Left lung (tissue), 4 donors: ENCODE measurements at regions not wholly inside any gene's neighbourhood (a gene's known extent, or its start where the extent isn't known, plus 50 kb on each side); places are given as distances from the start of the nearest gene placed in this dataset.

ENCODE experiments used
- ATAC-seq: fragments of 200-7000 bp; cut with Tn5 transposase; one replicate; pipeline ENCODE4 v1.9.1; 2020; ENCODE audit warnings: moderate library complexity
- DNase-seq, 4 donors: peaks; one replicate each; pipeline ENCODE4 v3.0.0-alpha.2; 2013 to 2020
- H3K27ac ChIP-seq, 2 donors: fragments of 200-600 bp; sonication (generic) in 1 of 2; one replicate each; pipeline versions ENCODE4 v1.5.0 to v1.8.0; 2020 to 2021
- H3K27me3 ChIP-seq, 2 donors: fragments of 200-600 bp; sonication (generic) in 1 of 2; one replicate each; pipeline versions ENCODE4 v1.5.0 to v1.8.0; 2020 to 2021
- H3K36me3 ChIP-seq, 2 donors: fragments of 200-600 bp; sonication (generic) in 1 of 2; one replicate each; pipeline versions ENCODE4 v1.5.0 to v1.8.0; 2020 to 2021
- H3K4me1 ChIP-seq, 2 donors: fragments of 200-600 bp; one replicate each; pipeline ENCODE4 v1.8.0; 2021
- H3K4me3 ChIP-seq, 2 donors: fragments of 200-600 bp; sonication (generic) in 1 of 2; one replicate each; pipeline versions ENCODE4 v1.5.0 to v1.8.0; 2020 to 2021; ENCODE audit warnings: mild to moderate bottlenecking in 1 of 2
- H3K9me3 ChIP-seq, 2 donors: fragments of 200-600 bp; sonication (generic) in 1 of 2; one replicate each; pipeline versions ENCODE4 v1.5.0 to v1.8.0; 2020 to 2021
- CTCF ChIP-seq, 2 donors: fragments of 200-600 bp; sonication (generic) in 1 of 2; IDR thresholded peaks; one replicate each; pipeline versions ENCODE4 v1.5.0 to v1.8.0; 2021; ENCODE audit warnings: antibody characterized with exemption in 2 of 2
- intact Hi-C, 2 donors: fragments of 100-400 bp; cut with DNase I; formaldehyde crosslinking; loops; one replicate each; pipeline versions ENCODE4 v1.11.2 to v1.14.2; 2022
- donor health status: DM: no; HTN: yes; CAD: no.
- donor health status: DM: no; HTN: no; CAD: no.

DNA sequence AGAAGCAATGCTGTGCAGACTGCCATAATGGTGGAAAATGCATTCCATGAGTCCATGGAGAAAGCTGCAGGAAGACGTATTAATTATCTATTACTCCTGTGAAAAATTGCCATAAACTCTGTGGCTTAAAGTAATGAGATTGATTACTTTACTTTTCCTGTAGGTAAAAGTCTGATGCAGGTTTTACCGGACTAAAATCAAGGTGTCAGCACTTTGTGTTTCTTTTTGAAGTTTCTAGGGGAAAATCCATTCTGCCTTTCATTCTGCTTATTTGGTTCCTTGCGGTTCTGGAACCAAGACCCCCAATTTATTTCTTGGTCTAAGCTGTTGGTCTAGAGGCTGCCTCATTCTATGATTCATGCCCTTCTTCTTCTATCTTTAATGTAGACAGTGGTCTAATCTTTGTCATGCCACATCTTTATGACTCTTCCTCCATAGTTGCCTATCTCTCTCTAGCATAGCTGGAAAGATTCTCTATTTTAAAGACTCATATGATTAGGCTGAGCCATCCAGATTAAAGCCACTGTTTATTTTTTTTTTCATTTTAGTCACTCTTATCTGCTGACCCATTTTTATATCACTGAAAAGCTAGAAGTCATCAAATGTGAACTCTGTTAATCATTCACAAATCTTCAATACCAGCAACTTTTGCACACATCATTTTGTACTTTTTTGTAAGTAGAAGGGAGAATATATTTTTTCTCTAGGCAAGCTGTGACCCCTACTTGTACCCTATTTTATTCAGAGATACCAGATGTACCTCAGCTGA is 2056.4 kb downstream of the PCDH7 start:
- Histone ChIP-seq H3K9me3 (no peaks in the 10 kb centered on the region), H3K27ac (no peak overlapping the region), H3K4me1 (no peaks in the 10 kb centered on the region), H3K27me3 (no peaks in the 10 kb centered on the region), H3K4me3 (no peak overlapping the region), H3K36me3 (no peaks in the 10 kb centered on the region)
- no peak for TF ChIP-seq CTCF (IDR thresholded peaks at IDR 0.05)
- no peak for DNase-seq
- intact Hi-C loops = no loop called here
- ATAC-seq = no peak

DNA sequence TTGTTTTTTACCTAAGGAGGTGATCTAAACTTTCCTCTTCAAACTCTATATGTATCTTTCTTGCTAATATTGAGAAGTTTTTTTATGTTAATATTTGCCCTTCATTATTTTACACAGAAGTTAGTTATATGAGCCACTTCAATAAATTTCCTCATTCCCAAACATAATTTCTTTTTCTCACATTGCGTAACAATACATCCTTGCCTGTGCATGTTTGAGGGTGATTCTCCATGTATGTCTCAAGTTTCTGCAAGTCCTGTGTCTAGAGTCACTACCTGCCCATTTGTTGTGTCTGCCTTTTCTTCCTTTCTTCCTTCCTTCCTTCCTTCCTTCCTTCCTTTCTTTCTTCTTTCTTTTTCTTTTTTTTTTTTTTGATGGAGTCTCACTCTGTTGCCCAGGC is 2057.9 kb downstream of the PCDH7 start:
- Histone ChIP-seq H3K4me1 (no peaks in the 10 kb centered on the region), H3K27me3 (no peaks in the 10 kb centered on the region), H3K4me3 (no peak overlapping the region), H3K9me3 (no peaks in the 10 kb centered on the region), H3K27ac (no peak overlapping the region), H3K36me3 (no peaks in the 10 kb centered on the region)
- intact Hi-C loops = no loop called here
- ATAC-seq (no peak), DNase-seq (no peak)
- TF ChIP-seq CTCF (IDR thresholded peaks at IDR 0.05) = no peak

GRCh38 chr4:32778938-32779337 is 2058.8 kb downstream of the PCDH7 start:
- Histone ChIP-seq H3K4me1 (no peaks in the 10 kb centered on the region), H3K9me3 (no peaks in the 10 kb centered on the region), H3K36me3 (no peaks in the 10 kb centered on the region), H3K27me3 (no peaks in the 10 kb centered on the region), H3K27ac (no peak overlapping the region), H3K4me3 (no peak overlapping the region)
- intact Hi-C loops = no loop called here
- no peak for ATAC-seq
- DNase-seq = no peak
- no peak for TF ChIP-seq CTCF (IDR thresholded peaks at IDR 0.05)

DNA sequence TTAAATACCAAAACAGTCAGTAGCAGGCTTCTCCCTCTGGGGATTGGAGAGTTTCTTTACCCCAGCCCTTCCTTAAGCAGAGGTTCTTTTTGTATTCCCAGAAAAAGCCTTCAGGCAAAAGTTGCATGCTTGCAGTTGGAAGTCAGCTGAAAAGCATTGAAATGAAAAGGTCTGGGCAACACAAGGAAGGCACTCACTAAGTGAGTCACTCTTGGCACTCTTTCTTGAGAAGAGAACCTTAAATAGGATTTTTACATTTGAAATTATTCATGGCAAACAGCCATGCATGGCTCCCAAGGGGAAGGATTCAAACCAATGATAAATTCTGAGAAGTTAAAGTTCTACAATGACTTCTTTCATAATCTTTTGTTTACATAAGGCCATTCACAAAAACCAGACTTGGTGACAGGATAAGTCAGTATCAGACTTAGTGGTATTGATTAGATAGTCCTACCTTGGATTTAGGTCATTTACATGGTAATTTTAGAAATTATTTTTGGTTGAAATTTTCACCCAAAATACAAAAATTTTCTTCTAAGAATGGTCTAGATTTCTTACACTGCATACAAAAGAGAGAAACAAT is 2068.9 kb downstream of the PCDH7 start:
- DNase-seq (no peak), ATAC-seq (no peak)
- no peaks in the 10 kb centered on the region for H3K4me1 ChIP-seq
- no peaks in the 10 kb centered on the region for H3K36me3 ChIP-seq
- no peak overlapping the region for H3K4me3 ChIP-seq
- no peak for TF ChIP-seq CTCF (IDR thresholded peaks at IDR 0.05)
- H3K27ac ChIP-seq = no peak overlapping the region
- intact Hi-C loops = no loop called here
- no peaks in the 10 kb centered on the region for H3K27me3 ChIP-seq
- H3K9me3 ChIP-seq = no peaks in the 10 kb centered on the region

DNA sequence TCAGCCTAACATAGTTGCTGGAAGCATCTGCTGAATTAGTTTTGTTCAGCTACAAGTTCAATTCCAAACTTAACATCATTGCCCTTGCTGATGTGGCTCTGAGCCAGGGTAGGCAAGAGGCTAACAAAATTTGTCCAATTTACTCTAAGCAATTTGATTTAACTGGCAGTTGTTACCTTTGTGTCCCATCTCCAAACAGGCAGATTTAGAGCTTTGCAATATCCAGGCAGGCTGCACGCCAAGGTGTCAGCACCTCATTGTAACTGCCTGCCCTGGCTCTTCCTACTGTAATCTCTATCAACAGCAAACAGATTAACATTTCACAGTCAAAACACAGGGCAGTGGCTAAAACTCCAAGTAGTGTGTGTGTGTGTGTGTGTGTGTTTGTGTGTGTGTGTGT is 2070.6 kb downstream of the PCDH7 start:
- H3K36me3 ChIP-seq = no peaks in the 10 kb centered on the region
- ATAC-seq (no peak), DNase-seq (peak in 1 of 4 donors; percentile 4)
- H3K27ac ChIP-seq = no peak overlapping the region
- no peaks in the 10 kb centered on the region for H3K9me3 ChIP-seq
- intact Hi-C loops = no loop called here
- TF ChIP-seq CTCF (IDR thresholded peaks at IDR 0.05) = no peak
- H3K27me3 ChIP-seq = no peaks in the 10 kb centered on the region
- no peak overlapping the region for H3K4me3 ChIP-seq
- H3K4me1 ChIP-seq = no peaks in the 10 kb centered on the region
